WTC11 (cell line): ENCODE measurements at regions not wholly inside any gene's neighbourhood (a gene's known extent, or its start where the extent isn't known, plus 50 kb on each side); places are given as distances from the start of the nearest gene placed in this dataset.

ENCODE experiments used
- ATAC-seq: fragments of 200-7000 bp; cut with Tn5 transposase; 2 replicates; pipeline ENCODE4 v1.10.0; 2021; ENCODE audit warnings: mild to moderate bottlenecking, moderate library complexity
- CTCF ChIA-PET: fragments of 300-600 bp; sonication (Branson Sonifier 250); formaldehyde crosslinking; loops from one replicate; lab custom pipeline; 2021; ENCODE audit warnings: antibody characterized with exemption; lab: Charles Lee
- POLR2A ChIA-PET: fragments of 350-600 bp; sonication (Branson Sonifier 250); formaldehyde crosslinking; loops from one replicate; lab custom pipeline; 2021; ENCODE audit warnings: antibody characterized with exemption; lab: Charles Lee
- DNase-seq: peaks from one replicate; pipeline ENCODE4 v3.0.0; 2021; ENCODE audit warnings: low spot score
- H3K27ac Mint-ChIP-seq: 2 replicates; pipeline ENCODE4 v1.8.0; 2021; ENCODE audit warnings: mixed read lengths
- H3K27me3 Mint-ChIP-seq: 2 replicates; pipeline ENCODE4 v1.8.0; 2021; ENCODE audit warnings: low read depth, mild to moderate bottlenecking, moderate library complexity, mixed read lengths
- H3K36me3 Mint-ChIP-seq: 2 replicates; pipeline ENCODE4 v1.8.0; 2021; ENCODE audit warnings: mixed read lengths
- H3K4me1 Mint-ChIP-seq: 2 replicates; pipeline ENCODE4 v1.8.0; 2022; ENCODE audit warnings: mixed read lengths
- H3K4me3 Mint-ChIP-seq: 2 replicates; pipeline ENCODE4 v1.8.0; 2021; ENCODE audit warnings: mild to moderate bottlenecking, moderate library complexity, mixed read lengths
- H3K9me3 Mint-ChIP-seq: 2 replicates; pipeline ENCODE4 v1.8.0; 2021; ENCODE audit warnings: mixed read lengths
- ATF2 ChIP-seq: sonication (generic); formaldehyde crosslinking; IDR thresholded peaks from 2 replicates; pipeline ENCODE4 v1.8.1; 2022; ENCODE audit warnings: low read depth, missing genetic modification reagents, borderline replicate concordance
- CDX4 ChIP-seq: fragments of 250-450 bp; sonication (Bioruptor Pico); IDR thresholded peaks from 2 replicates; pipeline ENCODE4 v1.9.0; 2021; ENCODE audit warnings: moderate library complexity, mild to moderate bottlenecking, inconsistent platforms, borderline replicate concordance
- CREB1 ChIP-seq: sonication (generic); formaldehyde crosslinking; IDR thresholded peaks from 2 replicates; pipeline ENCODE4 v1.8.0; 2023; ENCODE audit warnings: mild to moderate bottlenecking, missing genetic modification reagents
- E2F4 ChIP-seq: sonication (generic); formaldehyde crosslinking; IDR thresholded peaks from 2 replicates; pipeline ENCODE4 v1.8.1; 2022; ENCODE audit warnings: low read depth, mild to moderate bottlenecking, moderate library complexity, missing genetic modification reagents, borderline replicate concordance
- ESRRA ChIP-seq: sonication (generic); formaldehyde crosslinking; IDR thresholded peaks from 2 replicates; pipeline ENCODE4 v1.8.1; 2022; ENCODE audit warnings: mild to moderate bottlenecking, missing genetic modification reagents, borderline replicate concordance
- FOXJ3 ChIP-seq: sonication (generic); formaldehyde crosslinking; IDR thresholded peaks from 2 replicates; pipeline ENCODE4 v1.9.0; 2021; ENCODE audit warnings: missing genetic modification reagents, mild to moderate bottlenecking, borderline replicate concordance
- FOXP1 ChIP-seq: sonication (generic); formaldehyde crosslinking; IDR thresholded peaks from 2 replicates; pipeline ENCODE4 v1.8.0; 2022; ENCODE audit warnings: missing genetic modification reagents, mild to moderate bottlenecking, moderate library complexity, borderline replicate concordance
- FOXP4 ChIP-seq: sonication (generic); formaldehyde crosslinking; IDR thresholded peaks from 2 replicates; pipeline ENCODE4 v1.8.0; 2022; ENCODE audit warnings: mild to moderate bottlenecking, missing genetic modification reagents
- HMGA2 ChIP-seq: fragments of 250-450 bp; sonication (Bioruptor Pico); IDR thresholded peaks from 2 replicates; pipeline ENCODE4 v1.4.0; 2021; ENCODE audit warnings: mild to moderate bottlenecking, moderate library complexity
- HMGXB4 ChIP-seq: sonication (generic); formaldehyde crosslinking; IDR thresholded peaks from 2 replicates; pipeline ENCODE4 v1.8.1; 2023; ENCODE audit warnings: mild to moderate bottlenecking, moderate library complexity, missing genetic modification reagents
- MAX ChIP-seq: sonication (generic); formaldehyde crosslinking; IDR thresholded peaks from 2 replicates; pipeline ENCODE4 v1.8.0; 2022; ENCODE audit warnings: mild to moderate bottlenecking, missing genetic modification reagents
- MYBL2 ChIP-seq: sonication (generic); formaldehyde crosslinking; IDR thresholded peaks from 2 replicates; pipeline ENCODE4 v1.8.1; 2023; ENCODE audit warnings: mild to moderate bottlenecking, moderate library complexity, missing genetic modification reagents
- NR2C2 ChIP-seq: sonication (generic); formaldehyde crosslinking; IDR thresholded peaks from 2 replicates; pipeline ENCODE4 v1.8.0; 2022; ENCODE audit warnings: mild to moderate bottlenecking, missing genetic modification reagents
- NR3C1 ChIP-seq: sonication (generic); formaldehyde crosslinking; conservative IDR thresholded peaks from 2 replicates; pipeline ENCODE4 v1.8.1; 2023; ENCODE audit warnings: low read depth, mild to moderate bottlenecking, missing genetic modification reagents
- PRRX2 ChIP-seq: fragments of 250-450 bp; sonication (Bioruptor Pico); IDR thresholded peaks from 2 replicates; pipeline ENCODE4 v1.8.0; 2021; ENCODE audit warnings: mild to moderate bottlenecking
- RORB ChIP-seq: fragments of 250-450 bp; sonication (Bioruptor Pico); IDR thresholded peaks from 2 replicates; pipeline ENCODE4 v1.9.0; 2021; ENCODE audit warnings: mild to moderate bottlenecking
- SMAD3 ChIP-seq: sonication (generic); formaldehyde crosslinking; IDR thresholded peaks from 2 replicates; pipeline ENCODE4 v1.8.0; 2022; ENCODE audit warnings: missing genetic modification reagents, mild to moderate bottlenecking, borderline replicate concordance
- SOX15 ChIP-seq: fragments of 250-450 bp; sonication (Bioruptor Pico); IDR thresholded peaks from 2 replicates; pipeline ENCODE4 v1.9.0; 2021; ENCODE audit warnings: mild to moderate bottlenecking
- TEAD1 ChIP-seq: sonication (generic); formaldehyde crosslinking; IDR thresholded peaks from 2 replicates; pipeline ENCODE4 v1.8.0; 2022; ENCODE audit warnings: mild to moderate bottlenecking, missing genetic modification reagents
- ZBTB43 ChIP-seq: sonication (generic); formaldehyde crosslinking; IDR thresholded peaks from 2 replicates; pipeline ENCODE4 v1.8.1; 2023; ENCODE audit warnings: mild to moderate bottlenecking, missing genetic modification reagents
- ZMAT4 ChIP-seq: fragments of 250-450 bp; sonication (Bioruptor Pico); IDR thresholded peaks from 2 replicates; pipeline ENCODE4 v1.9.0; 2021; ENCODE audit warnings: mild to moderate bottlenecking
- ZNF121 ChIP-seq: sonication (generic); formaldehyde crosslinking; IDR thresholded peaks from 2 replicates; pipeline ENCODE4 v1.8.0; 2023; ENCODE audit warnings: missing genetic modification reagents
- ZNF138 ChIP-seq: sonication (generic); formaldehyde crosslinking; conservative IDR thresholded peaks from 2 replicates; pipeline ENCODE4 v1.8.1; 2022; ENCODE audit warnings: mild to moderate bottlenecking, moderate library complexity, missing genetic modification reagents
- ZNF219 ChIP-seq: sonication (generic); formaldehyde crosslinking; IDR thresholded peaks from 2 replicates; pipeline ENCODE4 v1.8.0; 2023; ENCODE audit warnings: missing genetic modification reagents, mild to moderate bottlenecking, borderline replicate concordance
- ZNF232 ChIP-seq: sonication (generic); formaldehyde crosslinking; IDR thresholded peaks from 2 replicates; pipeline ENCODE4 v1.8.0; 2022; ENCODE audit warnings: mild to moderate bottlenecking, missing genetic modification reagents
- ZNF396 ChIP-seq: fragments of 250-450 bp; sonication (Bioruptor Pico); IDR thresholded peaks from 2 replicates; pipeline ENCODE4 v1.8.0; 2021; ENCODE audit warnings: mild to moderate bottlenecking, moderate library complexity, borderline replicate concordance

- H3K4me1 Mint-ChIP-seq = peaks cover 40% of the 10 kb centered on the region
- ChIA-PET CTCF (interaction anchor here (0.7 to 4.1 kb wide), 7 partner anchors 30 to 564 kb away, joined by 4 to 29 read pairs (median 4); no protein-coding TSS in a partner anchor), POLR2A (interaction anchor here (0.9 kb wide), 1 partner anchor 439 kb away, joined by 3 read pairs; no protein-coding TSS in a partner anchor)
- ATAC-seq (peak; percentile 66), DNase-seq (peak; percentile 63)
- H3K27me3 Mint-ChIP-seq = peaks cover 39% of the 10 kb centered on the region
- TF ChIP-seq RORB (CRISPR knock-in tag) (no peak), ZNF396 (CRISPR knock-in tag) (no peak), SOX15 (CRISPR knock-in tag) (no peak), HMGA2 (CRISPR knock-in tag) (no peak), SMAD3 (CRISPR knock-in tag) (no peak), PRRX2 (CRISPR knock-in tag) (no peak), CDX4 (CRISPR knock-in tag) (no peak), E2F4 (CRISPR knock-in tag) (no peak), FOXP1 (CRISPR knock-in tag) (peak; percentile 16; the same call in 1 of the 2 replicates), FOXJ3 (CRISPR knock-in tag) (no peak), NR3C1 (CRISPR knock-in tag) (no peak), NR2C2 (no peak), ATF2 (CRISPR knock-in tag) (no peak), ZNF138 (CRISPR knock-in tag) (no peak), HMGXB4 (peak; percentile 49; the same call in 1 of the 2 replicates), FOXP4 (CRISPR knock-in tag) (no peak), CREB1 (CRISPR knock-in tag) (no peak), ZBTB43 (no peak), ZMAT4 (CRISPR knock-in tag) (no peak), MAX (CRISPR knock-in tag) (peak; percentile 47; the same call in 1 of the 2 replicates), TEAD1 (CRISPR knock-in tag) (no peak), ZNF232 (CRISPR knock-in tag) (no peak), ESRRA (CRISPR knock-in tag) (0 out of 2 replicates have a peak, but pooled peaks have one; percentile 15), MYBL2 (no peak), ZNF121 (CRISPR knock-in tag) (no peak), ZNF219 (CRISPR knock-in tag) (no peak)
- H3K27ac Mint-ChIP-seq = peak within 1 kb of the TSS; percentile 76
- H3K4me3 Mint-ChIP-seq = peak within 1 kb of the TSS; percentile 93
- no peaks in the 10 kb centered on the region for H3K36me3 Mint-ChIP-seq
- H3K9me3 Mint-ChIP-seq = no peaks in the 10 kb centered on the region
Observed at GRCh38 chr9:29213417-29214153, 1640.3 kb upstream of the C9orf72 start, which contains the start of gene LINGO2. TSS of gene LINGO2 (minus strand) at chr9:29213601.
